GM18867 (cell line): ENCODE measurements at regions not wholly inside any gene's neighbourhood (a gene's known extent, or its start where the extent isn't known, plus 50 kb on each side); places are given as distances from the start of the nearest gene placed in this dataset.
A peak's percentile ranks its signal among the peaks of the same experiment; 100 is the strongest.

Source experiments
- ATAC-seq: cut with Tn5 transposase; IDR thresholded peaks from one replicate; pipeline ENCODE4 v1.9.1; 2021; ENCODE audit warnings: mild to moderate bottlenecking, moderate library complexity; ENCODE audit not compliant: unreplicated experiment

DNA sequence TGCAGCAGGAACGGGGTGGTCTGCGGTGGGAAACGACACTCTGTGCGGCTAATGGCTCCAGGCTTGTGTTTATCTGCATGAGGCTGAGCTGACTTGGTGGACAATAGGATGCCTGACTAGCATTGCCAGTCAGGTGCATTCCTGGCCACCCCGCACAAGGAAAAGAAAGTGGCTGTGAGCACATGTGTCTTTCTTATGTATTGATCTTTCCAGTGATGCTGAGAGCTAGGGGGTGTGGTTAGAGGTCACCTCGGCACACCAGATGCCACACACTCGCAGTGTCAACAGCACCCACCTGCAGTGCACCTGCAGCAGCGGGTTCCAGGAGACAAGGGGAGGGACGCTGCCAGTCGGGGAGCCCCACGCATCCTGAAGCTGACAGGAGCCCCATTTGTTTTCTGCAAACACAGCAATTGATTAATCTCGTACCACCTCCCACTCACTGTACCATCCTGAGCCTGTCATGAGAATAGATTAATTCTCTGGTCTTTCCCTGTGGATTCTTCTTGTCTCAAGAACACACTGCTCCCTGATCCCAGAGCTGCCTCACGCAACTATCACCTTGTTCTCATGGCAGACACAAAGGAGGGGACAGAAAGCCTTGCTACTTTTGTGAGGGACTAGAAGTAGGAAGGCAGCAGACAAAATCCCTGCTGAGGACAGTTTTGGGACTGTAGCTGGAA is 251.7 kb upstream of the WWC1 start:
- ATAC-seq = no peak

DNA sequence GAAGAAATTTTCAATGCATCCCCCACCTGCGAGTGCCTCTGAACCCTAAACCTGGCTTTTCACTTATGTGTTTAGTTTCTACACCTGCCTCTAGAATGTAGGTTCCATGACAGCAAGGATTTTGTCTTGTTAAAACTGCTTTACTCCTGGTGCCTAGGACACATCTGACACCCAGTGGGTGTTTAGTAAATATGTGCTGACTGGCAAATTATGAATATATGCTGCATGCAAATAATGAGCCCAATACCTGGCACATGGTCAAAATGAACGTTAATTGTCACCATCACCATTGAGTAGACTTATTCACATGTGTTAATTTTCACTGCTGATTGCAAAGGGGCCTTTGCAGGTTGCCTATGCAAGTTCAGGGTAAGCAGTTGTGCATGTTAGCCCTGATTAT is 249.9 kb upstream of the WWC1 start:
- ATAC-seq = no peak

DNA sequence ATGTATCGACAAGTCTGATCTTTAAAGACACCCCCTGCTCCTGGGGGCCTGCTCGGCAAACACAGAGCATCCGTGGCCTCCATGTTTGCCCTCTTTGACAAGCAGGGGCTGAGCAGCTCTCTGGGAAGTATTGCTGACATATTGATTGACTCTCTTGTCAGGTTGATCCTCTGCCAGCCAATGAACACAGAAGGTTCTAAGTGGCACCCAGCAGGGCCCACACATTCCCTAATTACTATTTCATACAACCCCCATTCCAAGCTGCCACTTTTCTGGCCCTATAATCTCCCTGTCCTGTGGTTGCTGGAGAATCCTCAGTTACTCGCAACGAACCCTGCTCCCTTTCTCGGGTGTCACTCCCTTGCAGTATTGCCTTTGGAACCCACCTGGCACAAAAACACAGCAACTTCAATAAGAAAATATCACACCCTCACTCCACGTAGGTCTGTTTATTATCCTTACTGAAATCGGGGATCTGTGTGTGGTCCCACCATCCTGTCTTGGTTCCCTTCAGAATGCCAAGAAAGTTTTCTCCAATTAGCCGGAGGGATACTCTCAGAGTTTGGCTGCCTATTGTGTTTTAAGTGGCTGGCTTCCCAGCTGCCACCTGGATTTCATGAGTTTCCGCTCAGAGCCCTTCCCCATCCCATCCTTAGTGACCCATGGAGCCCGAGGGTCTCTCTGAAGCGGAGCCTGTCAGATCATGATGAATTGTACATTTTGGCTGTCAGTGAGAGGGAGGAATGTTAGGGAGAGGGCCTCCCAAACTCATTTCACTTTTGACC is 249.0 kb upstream of the WWC1 start:
- no peak for ATAC-seq

DNA sequence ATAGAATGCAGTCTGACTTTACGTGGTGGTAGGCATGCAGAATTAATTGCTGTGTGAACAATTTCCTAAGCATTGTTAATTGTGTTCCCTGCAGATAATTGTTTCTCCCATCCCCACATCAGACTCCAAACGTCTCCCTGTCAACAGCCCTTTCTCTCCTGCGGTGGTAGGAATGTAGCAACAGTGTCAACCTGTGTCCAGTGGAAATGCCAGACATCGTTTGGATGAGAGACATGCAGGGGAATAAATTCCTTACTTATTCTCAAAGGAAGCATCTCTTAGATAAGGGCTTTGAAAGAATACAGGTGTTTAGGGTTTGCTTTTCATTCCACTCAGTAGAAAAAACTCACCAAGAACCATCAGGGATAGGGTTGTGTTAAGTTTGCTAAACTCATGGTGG is 245.3 kb upstream of the WWC1 start:
- ATAC-seq = no peak

DNA sequence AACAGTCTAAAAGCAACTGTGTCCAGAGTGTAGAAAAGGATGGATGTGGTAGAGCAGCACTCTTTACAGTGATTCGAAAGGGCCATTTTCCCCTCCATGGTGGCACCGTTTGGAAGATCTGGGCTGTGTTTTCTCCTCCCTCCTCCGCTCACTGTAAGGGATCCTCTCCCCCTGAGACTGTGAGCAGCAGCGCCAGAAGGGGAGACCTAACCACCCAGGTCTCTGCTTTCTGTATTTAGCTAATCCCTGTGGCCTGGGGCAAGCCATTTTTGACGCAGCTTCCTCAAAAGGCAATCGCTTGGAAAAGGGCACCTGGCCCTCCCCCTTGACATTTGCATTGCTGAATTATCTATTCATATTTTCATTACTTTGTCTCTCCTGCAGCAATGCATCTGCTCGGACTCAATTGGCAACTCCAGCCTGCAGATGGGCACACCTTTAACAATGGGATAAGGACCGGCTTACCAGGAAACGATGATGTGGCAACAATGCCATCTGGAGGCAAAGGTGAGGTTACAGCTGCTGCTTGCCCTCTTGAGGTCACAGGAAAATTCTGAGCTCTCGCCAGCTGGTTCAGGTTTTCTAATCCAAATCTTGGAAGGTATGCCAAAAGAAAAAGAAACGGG is 244.3 kb upstream of the WWC1 start:
- peak; percentile 85 for ATAC-seq

DNA sequence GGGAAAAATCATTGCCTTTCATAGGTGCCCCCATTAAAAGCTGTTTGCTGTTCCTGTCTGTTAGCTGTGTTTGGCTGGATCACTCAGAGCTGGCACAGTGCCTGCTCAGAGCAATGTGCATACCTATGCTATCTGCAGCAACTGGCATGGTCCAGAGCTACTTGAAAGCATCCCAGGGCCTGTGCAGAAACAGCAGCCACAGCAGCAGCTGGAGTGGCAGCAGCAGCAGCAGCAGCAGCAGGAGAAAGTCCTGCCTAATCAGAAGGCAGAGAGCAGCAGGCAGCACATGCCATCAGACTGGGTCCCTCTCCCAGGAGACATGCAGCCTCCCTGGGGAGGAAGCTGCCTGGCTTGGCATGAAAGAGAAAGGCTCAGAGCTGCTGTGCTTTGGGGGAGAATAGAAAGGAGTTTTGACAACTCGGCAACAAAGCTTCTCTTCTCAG is 243.8 kb upstream of the WWC1 start:
- ATAC-seq = no peak

DNA sequence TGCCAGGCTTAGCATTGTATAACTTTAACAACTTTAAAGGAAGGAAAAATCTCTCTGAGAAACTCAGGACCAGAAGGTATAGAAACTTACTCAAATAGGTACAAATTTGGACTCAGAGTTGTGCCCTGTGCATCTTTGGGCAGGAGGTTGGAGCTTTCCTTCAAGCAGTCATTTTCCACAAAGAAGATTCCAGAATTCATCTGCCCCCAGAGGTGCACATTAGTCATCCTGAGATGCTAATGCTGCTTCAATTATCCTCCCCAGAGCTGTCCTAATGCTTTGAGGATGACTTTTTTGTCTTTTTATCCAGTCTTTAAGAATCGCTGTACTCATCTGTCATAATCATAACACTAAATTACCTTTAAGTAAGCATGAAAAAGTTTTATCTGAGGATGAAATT is 243.0 kb upstream of the WWC1 start:
- ATAC-seq = no peak

DNA sequence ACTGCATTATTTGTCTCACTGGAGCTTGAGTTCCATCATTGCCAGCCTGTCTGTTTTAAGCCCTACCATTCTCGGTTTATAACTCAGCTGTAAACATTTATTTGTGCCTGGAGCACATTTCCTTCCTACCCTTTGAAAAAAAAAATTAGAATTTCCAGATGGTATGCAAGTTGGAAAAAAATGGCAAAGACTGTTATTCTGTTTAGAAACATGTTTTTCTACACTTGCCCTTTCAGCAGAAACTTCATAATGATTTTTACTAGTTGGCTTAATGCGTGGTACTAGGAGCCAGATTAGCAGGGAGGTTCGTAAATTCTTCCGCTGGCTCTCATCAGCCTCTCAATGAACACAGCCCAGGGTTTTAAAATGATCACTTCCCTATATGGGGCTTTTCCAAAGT is 238.8 kb upstream of the WWC1 start:
- no peak for ATAC-seq

DNA sequence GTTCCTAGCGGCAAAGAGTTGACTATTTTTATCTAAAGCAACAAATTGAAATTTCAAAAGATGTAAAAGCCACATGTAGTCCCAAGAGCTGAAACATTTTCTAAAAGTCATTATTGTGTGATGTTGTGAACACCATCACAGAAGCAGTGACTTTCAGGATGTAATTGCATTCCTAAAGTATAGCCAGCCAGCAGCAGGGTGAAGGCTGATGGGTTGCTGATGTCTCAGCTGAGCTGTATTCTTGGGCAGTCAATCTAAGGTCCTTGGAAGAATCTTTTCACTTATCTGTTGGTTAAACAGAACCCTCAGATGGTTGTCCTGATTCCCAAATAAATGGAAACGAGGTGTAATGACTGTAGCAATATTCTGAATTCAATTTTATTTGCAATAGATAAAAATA is 237.4 kb upstream of the WWC1 start:
- ATAC-seq = no peak

DNA sequence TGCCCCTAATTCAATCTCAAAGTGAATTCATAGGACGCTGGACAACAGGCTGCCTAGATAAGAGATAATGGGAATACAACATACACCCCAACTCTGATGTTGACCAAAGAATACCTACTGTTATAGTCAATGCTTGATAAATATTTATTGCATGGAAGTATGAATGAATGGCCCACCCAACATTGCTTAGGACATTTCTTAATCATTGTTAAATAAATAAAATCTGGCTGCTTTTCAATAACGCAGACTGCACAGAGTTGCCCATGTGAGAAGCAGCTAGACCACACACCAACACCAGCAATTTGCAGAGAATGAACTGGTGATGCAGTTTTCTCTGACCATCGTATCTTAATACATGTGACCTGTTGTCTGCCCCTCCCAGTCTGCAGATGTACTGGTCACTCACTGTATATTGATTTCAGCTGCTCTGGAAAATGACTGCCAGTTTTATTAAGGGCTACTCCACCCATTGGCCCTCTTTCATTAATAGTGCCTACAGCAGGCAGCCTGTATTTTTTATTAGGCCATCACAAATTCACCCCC is 236.2 kb upstream of the WWC1 start:
- no peak for ATAC-seq

DNA sequence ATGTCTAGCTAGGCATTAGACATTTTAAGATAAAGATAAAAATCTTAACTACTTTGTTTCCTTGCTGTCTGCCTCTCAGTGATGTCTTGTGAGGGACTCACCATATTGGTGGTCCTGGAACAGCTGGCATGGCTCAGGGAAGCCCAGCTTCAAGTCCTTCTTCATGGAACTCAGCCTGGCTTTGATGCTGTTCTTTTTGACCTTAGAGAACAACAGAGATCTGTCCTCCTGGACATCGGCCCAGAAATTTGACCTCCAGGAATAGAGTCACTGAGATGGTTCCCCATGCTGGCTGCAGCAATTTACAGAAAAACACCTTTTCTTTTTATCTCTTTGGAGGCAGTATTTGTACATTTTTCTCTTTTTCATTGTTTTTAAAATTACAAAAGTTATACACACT is 235.5 kb upstream of the WWC1 start:
- no peak for ATAC-seq

DNA sequence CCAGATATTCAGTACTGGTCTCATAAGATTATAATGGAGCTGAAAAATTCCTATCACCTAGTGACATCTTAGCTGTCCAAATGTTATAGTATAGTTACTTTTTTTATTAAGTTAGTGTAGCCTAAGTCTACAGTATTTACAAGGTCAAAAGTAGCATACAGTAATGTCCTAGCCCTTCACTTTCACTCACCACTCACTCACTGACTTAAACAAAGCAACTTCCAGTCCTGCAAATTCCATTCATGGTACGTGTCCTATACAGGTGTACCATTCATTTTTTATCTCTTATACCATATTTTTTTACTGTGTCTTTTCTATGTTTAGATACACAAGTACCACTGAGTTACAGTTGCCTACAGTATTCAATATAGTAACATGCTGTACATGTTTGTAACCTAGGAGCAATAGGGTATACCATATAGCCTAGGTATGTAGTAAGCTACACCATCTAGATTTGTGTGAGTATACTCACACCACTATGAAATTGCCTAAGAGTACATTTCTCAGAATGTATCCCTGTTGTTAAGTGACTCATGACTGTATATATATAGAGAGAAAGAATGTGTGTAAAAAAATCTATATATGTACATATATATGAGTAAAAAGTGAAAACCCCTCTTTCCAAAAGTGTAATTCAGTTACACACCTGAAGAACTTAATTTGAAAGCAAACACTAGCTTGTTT is 234.8 kb upstream of the WWC1 start:
- ATAC-seq = no peak

DNA sequence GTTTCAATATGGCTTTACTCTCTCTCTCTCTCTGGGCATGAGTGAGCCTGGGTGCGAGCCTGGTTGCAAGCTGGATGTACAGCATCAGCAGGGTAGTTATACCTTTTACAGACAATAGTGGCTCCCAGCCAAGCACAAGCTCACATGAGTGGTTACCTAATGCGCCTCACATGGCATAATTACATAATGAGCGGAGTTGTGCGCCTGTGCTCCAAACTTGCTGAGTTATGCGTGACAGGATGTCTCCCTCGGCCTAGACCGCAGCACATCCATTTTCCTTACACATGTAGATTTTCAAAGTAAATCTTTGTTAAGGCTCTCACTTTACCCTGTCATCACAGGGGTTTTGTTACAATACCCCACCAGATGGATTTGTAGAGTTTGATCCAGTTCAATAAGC is 233.5 kb upstream of the WWC1 start:
- no peak for ATAC-seq

DNA sequence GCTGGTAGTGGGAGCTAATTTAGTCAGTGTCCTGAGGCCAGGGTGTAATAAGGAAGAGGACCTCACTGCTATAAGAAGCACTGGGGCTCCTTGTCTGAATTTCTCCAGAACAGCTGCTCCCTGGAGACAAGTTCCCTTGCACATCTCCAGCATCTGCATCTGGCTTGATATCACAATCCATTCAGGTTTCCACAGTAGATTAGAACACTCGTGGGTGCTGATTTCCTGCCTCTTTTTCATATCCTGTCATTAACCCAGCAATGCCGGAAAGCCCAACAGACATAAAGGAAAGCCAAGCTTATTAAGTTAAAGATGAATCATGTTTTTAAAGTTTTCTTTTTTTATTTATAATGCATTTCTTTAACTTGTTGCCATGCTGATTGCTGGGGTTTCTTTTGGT is 232.3 kb upstream of the WWC1 start:
- ATAC-seq = no peak

DNA sequence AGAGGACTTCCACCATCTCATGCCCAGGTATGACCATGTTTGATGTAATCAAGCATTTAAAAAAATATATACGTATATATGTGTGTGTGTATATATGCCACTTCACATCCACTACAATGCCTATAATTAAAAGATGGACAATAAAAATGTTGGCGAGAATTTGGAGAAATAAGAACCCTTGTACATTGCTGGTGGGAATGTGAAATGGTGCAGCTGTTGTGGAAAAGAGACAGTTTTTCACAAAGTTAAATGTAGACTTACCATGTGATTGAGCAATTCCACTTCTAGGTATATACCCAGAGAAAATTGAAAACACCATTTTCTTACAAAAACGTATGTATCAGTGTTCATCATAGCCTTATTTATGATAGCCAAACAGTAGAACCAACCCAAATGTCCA is 229.2 kb upstream of the WWC1 start:
- no peak for ATAC-seq

DNA sequence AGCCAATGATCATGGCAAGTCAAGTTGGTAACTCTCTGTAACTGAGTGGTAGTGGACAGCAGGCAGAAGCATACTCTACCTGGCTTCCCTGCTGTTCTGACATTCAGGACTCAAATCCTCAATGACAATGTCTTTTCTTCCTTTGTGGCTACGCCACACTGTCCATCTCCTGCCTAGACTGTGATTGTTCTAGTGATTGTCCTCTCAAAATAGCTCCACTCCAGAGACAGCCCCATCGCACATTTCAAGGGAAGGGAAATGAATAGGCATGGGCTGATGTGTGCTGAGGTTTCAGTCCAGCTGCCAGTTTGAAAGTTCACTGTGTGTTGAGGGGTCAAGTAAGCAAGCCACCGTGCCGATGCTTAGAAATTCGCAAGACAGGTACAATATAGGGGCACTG is 227.0 kb upstream of the WWC1 start:
- ATAC-seq = no peak

DNA sequence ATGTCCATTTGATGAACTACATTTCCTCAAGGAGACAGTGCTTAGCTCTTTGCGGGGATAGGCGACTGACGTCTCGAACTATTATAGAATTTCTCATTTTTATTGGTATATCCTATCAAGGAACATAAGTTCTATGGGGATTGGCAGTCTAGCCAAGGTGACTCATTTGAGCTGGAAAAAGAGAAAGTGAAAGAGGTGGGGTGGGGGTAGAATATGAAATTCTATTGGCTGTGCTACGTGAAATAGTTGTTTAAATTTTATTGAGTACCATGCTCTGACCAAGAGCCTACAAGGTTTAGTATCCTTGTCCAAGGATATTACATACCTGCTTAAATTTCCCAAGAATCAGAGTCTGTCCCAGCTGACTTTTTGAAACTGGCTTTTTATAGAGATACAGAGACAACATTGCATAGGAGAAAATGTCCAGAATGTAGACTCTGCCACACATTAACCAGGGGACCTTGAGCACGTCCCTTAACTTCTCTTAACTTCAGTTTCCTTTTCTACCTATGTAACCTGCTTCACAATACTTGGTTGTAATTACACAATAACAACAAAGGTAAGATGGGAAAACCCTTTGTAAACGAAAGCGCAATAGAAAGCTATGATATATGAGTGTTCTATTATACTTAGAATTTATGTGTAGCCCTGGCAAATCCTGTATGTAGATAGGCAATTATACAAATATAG is 226.4 kb upstream of the WWC1 start:
- ATAC-seq = no peak

DNA sequence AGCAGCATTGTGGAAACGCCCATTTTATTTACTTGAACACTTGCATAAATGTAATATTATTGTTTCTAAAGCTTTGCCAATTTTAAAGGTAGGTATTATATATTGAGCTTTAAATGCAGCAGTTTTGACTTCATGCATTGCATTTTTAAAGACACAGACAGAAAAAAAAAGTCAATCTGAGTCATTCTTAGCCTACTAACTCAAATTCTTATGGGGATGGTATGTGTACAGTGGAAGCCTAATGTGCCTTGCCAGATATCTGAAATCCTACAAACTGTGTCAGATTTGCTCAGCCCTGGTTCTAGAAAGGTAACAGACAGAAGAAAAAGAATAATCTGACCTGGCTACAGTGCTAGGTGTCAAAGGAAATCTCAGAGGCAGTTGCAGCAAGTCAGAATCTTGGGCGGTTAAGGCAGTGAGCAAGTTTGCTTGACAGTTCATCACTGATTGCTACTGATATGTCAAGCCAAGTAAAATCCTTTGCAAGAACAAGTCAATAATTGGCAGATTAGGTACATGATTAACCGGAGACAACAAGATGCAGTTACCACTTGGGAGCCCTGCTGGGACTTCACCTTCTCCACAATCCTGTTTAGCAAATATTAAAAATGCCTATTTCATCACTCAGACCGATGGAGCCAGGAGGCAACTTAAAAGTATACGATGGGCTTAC is 224.8 kb upstream of the WWC1 start:
- ATAC-seq = no peak

DNA sequence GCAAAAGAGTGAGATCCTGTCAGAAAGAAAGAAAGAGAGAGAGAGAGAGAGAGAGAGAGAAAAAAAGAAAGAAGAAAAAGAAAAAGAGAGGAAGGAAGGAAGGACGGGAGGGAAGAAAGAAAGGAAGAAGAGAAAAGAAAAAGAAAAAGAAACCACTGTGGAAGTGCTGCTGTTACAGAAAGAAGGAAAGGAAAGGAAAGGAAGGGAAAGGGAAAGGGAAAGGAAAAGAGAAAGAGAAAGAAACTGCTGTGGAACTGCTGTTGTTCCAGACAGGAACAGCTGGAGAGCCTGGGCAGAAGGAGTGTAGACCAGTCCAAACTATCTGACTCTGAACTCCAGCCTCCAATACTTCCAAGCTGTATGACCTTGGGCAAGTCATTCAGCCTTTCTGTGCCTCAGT is 220.7 kb upstream of the WWC1 start:
- ATAC-seq = no peak

DNA sequence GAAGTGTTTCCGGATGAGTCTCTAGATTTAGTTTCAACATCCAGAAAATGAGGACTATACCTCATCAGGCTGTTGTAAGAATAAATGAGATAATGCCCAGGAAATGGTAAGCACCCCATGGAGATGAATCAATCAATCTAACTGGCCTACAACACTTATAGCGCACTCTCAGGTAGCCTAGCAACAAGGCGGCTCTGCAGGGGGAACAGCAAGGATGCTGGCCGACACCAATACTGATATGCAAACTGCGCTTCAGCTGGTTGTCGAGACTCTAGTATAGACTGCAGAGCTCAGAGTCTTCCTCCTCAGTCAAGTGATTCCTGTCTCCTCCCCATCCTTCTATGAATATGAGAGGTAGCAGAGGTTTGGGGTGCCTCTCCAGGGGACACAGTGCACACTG is 218.8 kb upstream of the WWC1 start:
- no peak for ATAC-seq
